GM18508 (cell line): ENCODE measurements at regions not wholly inside any gene's neighbourhood (a gene's known extent, or its start where the extent isn't known, plus 50 kb on each side); places are given as distances from the start of the nearest gene placed in this dataset.
"Not testable (repeated sequence)": the region's sequence is repeated elsewhere in the genome, so short reads cannot be mapped to it uniquely, and the experiment has no call there.

Experiments used
- ATAC-seq: cut with Tn5 transposase; IDR thresholded peaks from one replicate; pipeline ENCODE4 v1.9.1; 2021; ENCODE audit warnings: moderate number of reproducible peaks; ENCODE audit not compliant: insufficient read depth, unreplicated experiment

- ATAC-seq: not testable (repeated sequence)
Measured at GRCh38 chr9:2277133-2277532, 262.0 kb downstream of the SMARCA2 start.

GRCh38 chr9:2277644-2278043, 262.5 kb downstream of the SMARCA2 start:
- ATAC-seq: not testable (repeated sequence)

- ATAC-seq: not testable (repeated sequence)
Measured at GRCh38 chr9:2279138-2279537, 264.0 kb downstream of the SMARCA2 start.

DNA sequence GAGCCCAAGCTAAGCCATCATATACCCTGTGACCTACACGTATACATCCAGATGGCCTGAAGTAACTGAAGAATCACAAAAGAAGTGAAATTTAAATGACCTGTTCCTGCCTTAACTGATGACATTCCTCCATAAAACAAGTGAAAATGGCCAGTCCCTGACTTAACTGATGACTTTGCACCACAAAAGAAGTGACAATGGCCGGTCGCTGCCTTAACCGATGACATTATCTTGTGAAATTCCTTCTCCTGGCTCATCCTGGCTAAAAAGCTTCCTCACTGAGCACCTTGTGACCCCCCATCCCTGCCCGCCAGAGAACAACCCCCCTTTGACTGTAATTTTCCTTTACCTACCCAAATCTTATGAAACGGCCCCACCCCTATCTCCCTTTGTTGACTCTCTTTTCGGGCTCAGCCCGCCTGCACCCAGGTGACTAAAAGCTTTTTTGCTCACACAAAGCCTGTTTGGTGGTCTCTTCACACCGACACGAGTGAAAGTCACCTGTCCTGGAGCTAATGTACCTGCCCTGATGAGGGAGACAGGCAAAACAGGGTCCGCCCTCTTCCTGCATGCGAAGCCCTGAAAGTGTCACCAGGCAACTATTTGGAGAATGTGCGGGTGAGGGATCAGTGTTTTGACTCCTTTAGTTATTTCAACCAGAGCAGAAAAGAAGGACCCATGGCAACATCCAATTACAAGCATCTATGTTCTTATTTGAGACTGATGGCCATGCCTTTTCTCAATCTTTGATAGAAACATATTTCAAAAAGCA, 266.1 kb downstream of the SMARCA2 start:
- no peak for ATAC-seq

GRCh38 chr9:2281803-2282185, 266.6 kb downstream of the SMARCA2 start:
- no peak for ATAC-seq

- no peak for ATAC-seq
Measured at GRCh38 chr9:2284770-2285169, 269.6 kb downstream of the SMARCA2 start.

- ATAC-seq: no peak
Measured at GRCh38 chr9:2285416-2286332, 270.5 kb downstream of the SMARCA2 start.

DNA sequence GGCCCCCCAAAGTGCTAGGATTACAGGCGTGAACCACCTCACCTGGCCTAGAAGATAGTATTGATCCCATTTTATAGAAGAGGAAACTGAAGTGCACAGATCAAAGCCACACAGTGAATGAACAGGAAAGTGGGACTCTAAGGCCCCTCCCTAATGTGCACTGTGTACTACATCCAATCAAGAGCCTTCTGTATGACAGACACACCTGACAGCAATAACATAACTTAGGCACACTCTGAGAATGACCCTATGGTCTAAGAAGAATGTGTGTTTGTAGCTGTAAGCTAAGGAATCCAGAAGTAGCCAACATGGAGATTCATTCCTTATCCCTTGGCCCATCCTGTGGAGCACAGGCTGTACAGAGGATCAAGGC, 271.2 kb downstream of the SMARCA2 start:
- ATAC-seq: no peak

DNA sequence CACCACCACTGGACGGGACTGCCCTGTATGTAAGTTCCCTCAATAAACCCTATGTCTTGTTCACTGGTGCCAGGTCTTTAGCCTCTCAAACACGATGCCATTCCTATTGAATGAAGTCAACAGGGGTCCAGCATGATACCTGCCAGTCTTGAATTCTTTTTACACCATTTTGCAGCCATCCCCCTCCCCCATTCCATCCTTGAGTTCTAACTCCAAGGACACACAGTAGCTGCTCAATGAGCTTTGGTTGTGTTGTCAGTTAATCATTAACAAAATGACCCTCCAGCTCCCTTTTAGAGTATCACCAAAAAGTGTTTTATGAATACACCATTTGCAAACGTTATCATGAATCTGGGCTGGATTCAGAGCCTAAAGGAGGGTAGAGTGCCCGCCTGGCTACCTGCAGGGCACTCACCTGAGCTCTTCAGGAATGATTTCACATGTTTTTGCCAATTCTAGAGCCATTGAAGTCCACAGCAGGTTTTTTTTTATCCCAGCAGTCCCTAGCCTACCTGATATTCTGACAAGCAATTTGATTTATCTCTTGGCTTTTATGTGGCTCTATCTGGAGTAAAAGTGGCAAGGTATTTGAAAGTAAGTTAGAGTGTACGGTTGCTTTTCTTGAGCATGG, 271.8 kb downstream of the SMARCA2 start:
- no peak for ATAC-seq

DNA sequence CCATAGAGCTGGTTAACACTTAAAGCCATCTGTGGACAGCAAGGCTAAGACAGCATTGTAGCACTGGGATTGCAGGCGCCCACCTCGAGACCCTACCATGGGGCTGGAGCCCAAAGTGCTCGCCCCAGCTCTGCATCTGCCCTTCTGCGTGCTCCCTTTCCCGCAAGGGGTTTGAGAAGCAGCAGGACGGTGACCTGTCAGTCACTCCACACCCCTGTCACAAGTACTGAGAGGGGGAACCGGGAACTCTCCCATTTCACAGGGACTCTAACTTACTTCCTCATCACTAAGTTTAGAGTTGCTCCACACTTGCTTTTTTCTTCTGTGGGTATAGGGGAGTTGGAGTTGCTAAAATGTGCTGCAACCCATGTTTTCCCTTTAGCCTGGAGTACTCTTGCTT, 273.2 kb downstream of the SMARCA2 start:
- no peak for ATAC-seq

DNA sequence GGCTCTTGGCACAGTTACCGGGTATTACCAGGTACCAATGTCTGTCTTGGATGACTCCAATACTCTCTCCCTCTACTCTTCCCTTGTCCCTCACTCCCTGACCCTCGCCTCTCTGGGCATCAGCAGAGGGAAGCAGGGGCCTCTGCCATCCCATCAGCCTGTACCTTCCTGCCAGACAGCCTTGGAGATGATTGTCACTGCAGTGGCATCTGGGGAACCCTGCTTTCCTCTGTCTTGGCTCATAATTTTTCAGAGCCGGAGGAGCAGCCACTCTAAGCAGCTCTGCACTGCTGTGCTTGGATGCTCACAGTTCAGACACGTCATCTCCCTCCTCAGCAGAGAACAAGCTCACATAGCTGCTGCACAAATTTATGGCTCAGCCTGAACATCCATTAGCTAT, 274.1 kb downstream of the SMARCA2 start:
- ATAC-seq: no peak

DNA sequence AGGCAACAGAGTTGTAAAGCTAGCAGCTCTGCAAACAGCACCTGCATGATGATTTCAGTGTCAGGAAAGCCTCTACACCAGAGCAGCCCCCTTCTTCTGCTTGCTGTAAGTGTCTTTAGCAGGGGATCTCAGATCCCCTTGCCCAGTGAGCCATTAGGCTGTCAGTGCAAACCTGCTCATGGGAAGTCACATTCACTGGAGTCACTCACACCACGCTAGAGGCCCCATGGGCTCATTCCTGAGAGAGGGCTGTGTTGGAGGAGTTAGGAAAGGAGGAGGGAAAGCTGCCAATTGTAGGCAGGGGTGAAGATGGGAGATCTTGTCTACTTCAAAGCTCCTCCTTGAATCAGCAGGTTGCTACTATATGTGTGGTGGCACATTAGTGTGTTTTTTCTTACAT, 275.2 kb downstream of the SMARCA2 start:
- ATAC-seq: no peak

DNA sequence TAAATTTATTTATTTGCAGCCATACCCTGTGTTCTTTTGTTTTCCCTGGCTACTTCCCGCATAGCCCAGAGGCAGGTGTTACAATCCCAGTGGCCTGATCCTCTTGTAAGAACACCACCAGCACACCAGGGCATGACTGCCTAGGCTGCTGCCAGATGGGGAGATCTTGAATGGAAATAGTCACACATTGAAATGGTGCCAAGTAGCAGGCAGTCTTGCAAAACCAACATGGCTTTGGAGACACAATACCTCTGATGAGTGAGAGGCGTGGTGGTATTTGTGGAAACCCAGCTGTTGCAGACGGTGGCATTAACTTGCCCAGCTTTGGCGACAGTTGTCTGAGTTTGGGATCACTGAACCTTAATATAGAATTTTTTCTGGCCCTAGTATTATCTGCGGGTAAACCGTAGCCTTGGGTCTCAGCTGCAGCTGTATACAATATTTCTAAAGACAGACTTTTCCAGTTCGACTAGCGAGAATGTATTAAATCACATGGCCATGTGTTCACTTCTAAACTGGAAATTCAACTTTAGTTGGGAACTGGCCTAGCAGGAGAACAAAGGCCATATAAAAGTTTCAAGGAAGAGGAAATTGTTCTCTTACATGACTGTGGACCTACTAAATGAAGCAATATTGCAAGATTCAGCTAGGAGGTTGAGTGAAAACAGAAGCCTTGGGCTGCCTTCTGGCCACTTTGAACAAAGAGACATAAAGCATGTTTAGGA, 277.0 kb downstream of the SMARCA2 start:
- ATAC-seq: no peak

DNA sequence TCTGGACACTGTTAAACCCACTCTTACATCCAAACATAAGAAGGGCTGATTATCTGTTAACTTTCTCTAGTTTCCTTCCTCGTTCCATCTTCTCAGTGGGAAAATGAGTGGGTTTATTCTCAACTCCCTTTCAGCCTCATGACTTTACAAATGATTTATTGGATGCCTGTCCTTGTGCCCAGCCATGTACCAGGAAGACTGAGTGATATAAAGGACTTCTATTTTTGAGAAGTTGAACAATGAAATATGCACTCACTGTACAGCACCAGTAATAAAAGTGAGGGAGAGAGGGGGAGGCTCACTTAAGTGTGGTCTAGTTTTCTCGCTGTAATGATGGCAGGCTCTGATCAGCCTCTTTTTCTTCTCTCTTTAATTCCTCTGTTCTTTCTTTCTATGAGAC, 277.6 kb downstream of the SMARCA2 start:
- no peak for ATAC-seq

GRCh38 chr9:2297771-2298170, 282.6 kb downstream of the SMARCA2 start:
- no peak for ATAC-seq

GRCh38 chr9:2298217-2298616, 283.1 kb downstream of the SMARCA2 start:
- no peak for ATAC-seq

GRCh38 chr9:2299156-2299842, 284.2 kb downstream of the SMARCA2 start:
- ATAC-seq: no peak

- ATAC-seq: no peak
Measured at GRCh38 chr9:2299843-2300205, 284.7 kb downstream of the SMARCA2 start.

- no peak for ATAC-seq
Measured at GRCh38 chr9:2300325-2300724, 285.2 kb downstream of the SMARCA2 start.

- ATAC-seq: no peak
Measured at GRCh38 chr9:2302606-2303005, 287.5 kb downstream of the SMARCA2 start.
